HG03139 (cell line): ENCODE measurements at regions not wholly inside any gene's neighbourhood (a gene's known extent, or its start where the extent isn't known, plus 50 kb on each side); places are given as distances from the start of the nearest gene placed in this dataset.
A peak's percentile ranks its signal among the peaks of the same experiment; 100 is the strongest.

Experiments used
- ATAC-seq: cut with Tn5 transposase; IDR thresholded peaks from one replicate; pipeline ENCODE4 v1.9.1; 2021; ENCODE audit not compliant: unreplicated experiment

GRCh38 chr12:92582893-92583292, 119.9 kb upstream of the PLEKHG7 start:
- ATAC-seq = no peak

GRCh38 chr12:92582475-92582874, 120.3 kb upstream of the PLEKHG7 start:
- no peak for ATAC-seq

DNA sequence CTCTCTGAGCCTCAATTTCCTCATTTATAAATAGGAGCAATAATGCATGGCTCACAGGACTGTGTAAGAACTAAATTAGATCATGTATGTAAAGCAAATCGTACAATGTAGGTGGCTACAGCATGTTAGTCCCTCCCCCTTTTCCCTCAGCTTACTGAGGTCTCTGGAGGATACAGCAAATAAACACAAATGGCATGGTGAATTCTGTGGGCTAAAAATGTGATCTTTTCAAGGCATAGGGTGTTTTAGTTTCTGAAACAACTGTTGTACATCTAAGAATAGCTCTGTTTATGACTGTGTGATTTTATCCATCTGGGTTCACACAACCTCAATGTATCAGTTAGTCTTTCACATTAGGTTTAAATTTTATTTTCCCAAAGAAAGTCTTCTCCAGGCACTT, 121.2 kb upstream of the PLEKHG7 start:
- no peak for ATAC-seq

GRCh38 chr12:92574911-92575570, 127.7 kb upstream of the PLEKHG7 start:
- no peak for ATAC-seq

- ATAC-seq = no peak
These were observed 128.6 kb upstream of the PLEKHG7 start for GRCh38 chr12:92574051-92574783.

DNA sequence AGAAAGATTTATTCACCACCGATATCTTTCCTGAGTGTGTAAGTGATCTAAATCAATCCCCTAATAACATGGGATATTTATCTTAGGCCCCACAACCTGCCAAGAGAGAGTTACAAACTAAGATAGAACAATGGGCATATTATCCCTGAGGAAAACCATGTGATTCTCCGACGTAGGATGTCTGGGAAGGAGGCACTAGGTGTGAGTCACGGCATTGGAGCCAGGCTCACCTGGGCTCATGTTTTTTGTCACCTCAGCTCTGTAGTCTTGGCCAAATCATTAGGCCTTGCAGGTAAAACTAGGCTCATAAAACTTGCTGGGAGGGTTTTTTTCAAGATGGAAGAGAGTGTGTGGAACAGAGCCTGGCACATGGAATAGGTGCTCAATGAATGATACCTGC, 129.7 kb upstream of the PLEKHG7 start:
- no peak for ATAC-seq

- no peak for ATAC-seq
These were observed 130.8 kb upstream of the PLEKHG7 start for GRCh38 chr12:92571844-92572543.

GRCh38 chr12:92571169-92571568, 131.6 kb upstream of the PLEKHG7 start:
- ATAC-seq = no peak

- peak; percentile 75 for ATAC-seq
These were observed 132.6 kb upstream of the PLEKHG7 start for GRCh38 chr12:92570056-92570753.

DNA sequence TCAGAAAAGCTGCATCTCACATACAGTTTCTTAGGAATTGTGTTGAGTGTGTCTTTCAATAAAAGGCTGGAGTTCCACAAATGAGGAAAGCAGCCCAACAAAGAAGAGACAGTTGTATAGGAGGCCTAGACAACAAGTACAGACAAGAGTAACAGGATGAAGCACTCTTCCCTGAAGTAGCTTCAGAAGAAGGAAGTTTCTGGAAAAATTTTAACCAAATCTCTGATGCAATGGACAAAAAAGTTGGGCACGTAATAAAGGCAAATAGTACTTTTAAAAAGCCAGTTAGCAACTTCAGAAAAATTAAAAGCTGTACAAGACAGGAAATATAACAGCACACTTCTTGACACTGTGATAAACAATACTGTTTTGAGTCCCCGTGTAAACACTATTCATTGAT, 134.1 kb upstream of the PLEKHG7 start:
- no peak for ATAC-seq

- ATAC-seq = no peak
These were observed 136.3 kb upstream of the PLEKHG7 start for GRCh38 chr12:92566448-92567019.

DNA sequence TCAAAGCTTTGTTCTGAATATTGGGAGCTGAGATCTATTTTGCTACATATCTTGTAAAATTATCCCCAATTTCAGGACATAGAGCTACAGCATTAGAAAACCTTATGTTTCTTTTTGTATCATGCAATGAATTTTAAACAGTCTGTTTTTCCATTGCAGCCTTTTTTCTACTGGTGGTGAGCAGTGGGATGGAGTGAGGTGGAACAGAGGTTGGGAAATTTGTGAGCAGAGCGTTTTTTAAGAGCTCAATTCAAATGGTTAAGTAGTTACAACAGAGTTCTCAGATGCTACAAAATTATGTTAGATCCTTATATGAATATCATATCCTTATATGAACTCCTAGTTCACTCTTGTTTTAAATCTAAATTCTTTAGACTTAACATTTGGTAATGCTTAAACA, 139.0 kb upstream of the PLEKHG7 start:
- no peak for ATAC-seq

DNA sequence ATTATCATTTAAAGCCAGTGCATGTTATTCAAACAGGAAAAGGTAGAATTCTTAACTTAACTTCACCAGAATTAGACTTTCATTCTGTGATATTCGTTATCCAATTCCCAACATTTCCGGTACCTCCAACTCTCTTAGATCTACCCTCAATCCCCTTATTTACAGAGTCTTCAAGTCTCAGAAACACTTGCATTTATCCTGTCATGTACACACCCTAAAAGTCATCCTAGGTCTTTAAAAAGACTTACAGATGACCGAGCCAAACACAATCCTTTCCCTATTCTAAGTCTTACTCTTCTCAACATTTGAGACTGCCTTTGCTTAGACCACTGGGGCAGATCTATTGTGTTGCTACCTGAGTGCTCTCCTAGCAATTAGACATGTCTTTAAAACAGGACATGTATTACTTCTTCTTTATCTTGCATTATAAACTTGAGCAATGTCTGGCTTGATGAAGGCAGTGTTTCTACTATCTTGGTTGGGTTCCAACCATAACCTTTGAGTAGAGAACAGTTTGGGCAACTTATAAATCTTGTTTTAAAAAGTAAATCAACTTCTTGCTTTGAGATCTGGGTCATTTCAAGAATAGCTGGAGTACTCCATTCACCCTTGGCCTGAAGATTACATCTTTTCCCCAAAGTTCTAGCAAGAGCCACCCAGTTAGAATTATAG, 140.6 kb upstream of the PLEKHG7 start:
- ATAC-seq = no peak

DNA sequence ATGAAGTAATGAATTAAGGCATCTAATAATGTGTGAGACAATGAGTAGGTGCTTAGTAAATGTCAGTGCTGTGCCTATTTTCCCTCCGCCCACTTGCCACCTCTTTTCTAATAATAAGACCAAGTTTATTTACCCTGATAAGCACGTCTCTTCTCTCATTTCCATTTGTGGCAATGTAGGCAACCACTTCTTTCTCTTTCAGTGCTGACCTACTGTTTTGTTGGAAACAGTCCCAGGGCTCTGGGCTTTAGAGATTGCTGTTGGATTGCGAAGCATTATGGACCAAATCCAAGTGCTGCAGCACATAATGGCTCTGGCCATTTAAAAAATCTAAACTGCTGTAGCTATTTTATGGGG, 141.3 kb upstream of the PLEKHG7 start:
- no peak for ATAC-seq

- ATAC-seq = no peak
These were observed 141.9 kb upstream of the PLEKHG7 start for GRCh38 chr12:92560713-92561542.

DNA sequence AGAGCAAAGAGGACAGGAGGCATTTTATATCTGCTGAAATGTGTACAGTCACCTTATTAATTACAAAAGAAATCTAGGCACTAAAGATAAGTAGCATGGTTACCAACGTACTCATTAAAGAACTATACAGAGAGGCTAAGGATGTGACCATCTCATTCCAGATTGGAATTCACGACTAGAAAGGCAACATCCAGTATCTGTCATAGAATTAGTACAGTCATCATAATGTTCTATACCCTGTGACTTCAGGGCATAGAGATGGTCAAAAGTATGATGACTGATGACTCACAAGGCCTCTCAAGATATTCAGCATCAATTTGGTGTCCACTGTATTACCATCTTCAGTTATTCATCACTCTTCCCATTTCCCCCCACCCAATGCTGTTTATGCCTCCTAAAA, 144.0 kb upstream of the PLEKHG7 start:
- ATAC-seq = no peak

- ATAC-seq = no peak
These were observed 144.5 kb upstream of the PLEKHG7 start for GRCh38 chr12:92558215-92558773.

- no peak for ATAC-seq
These were observed 145.4 kb upstream of the PLEKHG7 start for GRCh38 chr12:92557422-92557724.

DNA sequence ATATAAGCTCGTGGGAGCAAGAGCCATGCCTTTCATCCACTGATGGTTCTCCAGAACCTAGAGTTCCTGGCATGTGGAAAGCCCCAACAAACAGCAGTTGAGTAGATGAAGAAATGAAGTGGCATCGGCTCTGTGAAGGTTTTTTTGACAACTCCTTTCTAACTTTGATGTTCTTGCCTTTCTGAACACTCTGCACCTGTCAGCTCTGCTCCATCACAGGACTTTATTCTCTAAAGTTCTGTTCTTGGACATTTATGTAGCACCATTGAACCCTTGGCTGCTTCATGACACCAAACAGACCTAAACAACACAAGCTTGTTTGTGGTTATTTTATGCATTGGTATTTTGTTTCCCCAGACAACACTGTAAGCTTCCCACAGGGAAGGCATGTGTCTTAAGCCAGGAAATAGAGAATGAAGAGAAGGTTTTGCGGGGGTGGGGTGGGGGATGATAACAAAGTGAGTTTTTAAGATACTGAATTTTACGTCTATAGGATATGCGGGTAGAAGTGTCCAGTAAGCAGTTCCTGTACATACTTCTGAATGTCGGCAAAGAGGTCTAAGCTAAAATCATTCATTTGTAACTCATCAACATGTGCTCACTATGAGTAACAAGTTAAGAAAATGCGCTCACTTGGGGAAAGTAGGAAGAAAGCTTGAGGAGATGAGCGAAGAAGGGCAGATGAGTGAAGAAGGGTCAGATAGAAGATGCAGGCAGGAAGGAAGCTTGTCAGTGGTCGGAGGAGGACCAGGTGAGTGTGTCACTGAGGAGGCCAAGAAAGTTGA, 146.0 kb upstream of the PLEKHG7 start:
- ATAC-seq = no peak
